ENCODE measurements at regions not wholly inside any gene's neighbourhood (a gene's known extent, or its start where the extent isn't known, plus 50 kb on each side); places are given as distances from the start of the nearest gene placed in this dataset.

GRCh38 chr1:96887501-96887900 lies 165.9 kb downstream of the PTBP2 start:
- Histone ChIP-seq H3K4me2 (replicated peaks; ENCODE audit: low read depth, low read length, poor library complexity, severe bottlenecking) (no peak overlapping the region), H3K9ac (ENCODE audit: low read length) (no peak overlapping the region), H3K27ac (ENCODE audit: low read length in 2 of 2) (no peak overlapping the region), H3K27me3 (replicated peaks in 1 of 4; ENCODE audit: control extremely low read depth in 1 of 4, control insufficient read depth in 3 of 4, insufficient read depth in 4 of 4, low read length in 3 of 4) (no peaks in the 10 kb centered on the region), H3K4me3 (ENCODE audit: control extremely low read depth in 1 of 5, extremely low read depth in 1 of 5, insufficient read depth in 1 of 5, low read depth in 2 of 5, low read length in 4 of 5) (no peak overlapping the region), H3K36me3 (replicated peaks in 1 of 2; ENCODE audit: control extremely low read depth in 1 of 2, control insufficient read depth in 1 of 2, extremely low read depth in 1 of 2, insufficient read depth in 2 of 2, low read length in 1 of 2) (no peaks in the 10 kb centered on the region), H2AFZ (ENCODE audit: insufficient read depth, low read depth, low read length, poor library complexity, severe bottlenecking) (no peak overlapping the region), H4K20me1 (ENCODE audit: control insufficient read depth, insufficient read depth, low read length, poor library complexity, severe bottlenecking) (no peaks in the 10 kb centered on the region), H3K9me3 (ENCODE audit: control extremely low read depth in 1 of 3, control insufficient read depth in 2 of 3, insufficient read depth in 1 of 3, low read length in 2 of 3) (no peaks in the 10 kb centered on the region), H3K79me2 (ENCODE audit: control insufficient read depth, insufficient read depth, low read length) (no peaks in the 10 kb centered on the region), H3K4me1 (ENCODE audit: control insufficient read depth in 2 of 2, insufficient read depth in 2 of 2, low read length in 2 of 2) (no peaks in the 10 kb centered on the region)
- ChIA-PET CTCF (no interaction called here), POLR2A (no interaction called here)
- TF ChIP-seq EZH2 (IDR thresholded peaks at IDR 0.05; ENCODE audit: borderline replicate concordance, insufficient read depth, low read depth, low read length, poor library complexity, severe bottlenecking) (no peak), CTCF (IDR thresholded peaks at IDR 0.05) (no peak)
- Mint-ChIP-seq H3K4me3 (no peak overlapping the region), H3K4me1 (no peaks in the 10 kb centered on the region), H3K27ac (no peak overlapping the region), H3K9me3 (ENCODE audit: insufficient read depth) (peaks cover 2% of the 10 kb centered on the region), H3K27me3 (no peaks in the 10 kb centered on the region)
- no CpG with 5 or more reads among the region's 1 CpG for WGBS (ENCODE audit: insufficient coverage)
- DNase-seq = no peak
- no peak for ATAC-seq (ENCODE audit: low read depth)
- intact Hi-C loops (cut with micrococcal nuclease) = no loop called here

GRCh38 chr1:96901783-96902363 lies 180.3 kb downstream of the PTBP2 start:
- no peak for DNase-seq
- Mint-ChIP-seq H3K9me3 (ENCODE audit: insufficient read depth) (peaks cover 10% of the 10 kb centered on the region), H3K4me1 (no peaks in the 10 kb centered on the region), H3K4me3 (no peak overlapping the region), H3K27ac (no peak overlapping the region), H3K27me3 (no peaks in the 10 kb centered on the region)
- ChIA-PET POLR2A (no interaction called here), CTCF (no interaction called here)
- H4K20me1 ChIP-seq (ENCODE audit: control insufficient read depth, insufficient read depth, low read length, poor library complexity, severe bottlenecking) = no peaks in the 10 kb centered on the region
- 95% methylated on average over 10 of the region's 10 CpGs for WGBS (ENCODE audit: insufficient coverage)
- no peak for ATAC-seq (ENCODE audit: low read depth)
- H3K4me1 ChIP-seq (ENCODE audit: control insufficient read depth in 2 of 2, insufficient read depth in 2 of 2, low read length in 2 of 2) = no peaks in the 10 kb centered on the region
- no peaks in the 10 kb centered on the region for H3K79me2 ChIP-seq (ENCODE audit: control insufficient read depth, insufficient read depth, low read length)
- no peaks in the 10 kb centered on the region for H3K36me3 ChIP-seq (replicated peaks in 1 of 2; ENCODE audit: control extremely low read depth in 1 of 2, control insufficient read depth in 1 of 2, extremely low read depth in 1 of 2, insufficient read depth in 2 of 2, low read length in 1 of 2)
- H3K27me3 ChIP-seq (replicated peaks in 1 of 4; ENCODE audit: control extremely low read depth in 1 of 4, control insufficient read depth in 3 of 4, insufficient read depth in 4 of 4, low read length in 3 of 4) = no peaks in the 10 kb centered on the region
- no peak for TF ChIP-seq EZH2 (IDR thresholded peaks at IDR 0.05; ENCODE audit: borderline replicate concordance, insufficient read depth, low read depth, low read length, poor library complexity, severe bottlenecking)
- H2AFZ ChIP-seq (ENCODE audit: insufficient read depth, low read depth, low read length, poor library complexity, severe bottlenecking) = no peak overlapping the region
- no peak overlapping the region for H3K4me3 ChIP-seq (ENCODE audit: control extremely low read depth in 1 of 5, extremely low read depth in 1 of 5, insufficient read depth in 1 of 5, low read depth in 2 of 5, low read length in 4 of 5)
- H3K9ac ChIP-seq (ENCODE audit: low read length) = no peak overlapping the region
- H3K4me2 ChIP-seq (replicated peaks; ENCODE audit: low read depth, low read length, poor library complexity, severe bottlenecking) = no peak overlapping the region
- H3K9me3 ChIP-seq (ENCODE audit: control extremely low read depth in 1 of 3, control insufficient read depth in 2 of 3, insufficient read depth in 1 of 3, low read length in 2 of 3) = peaks cover 0 to 9% (median 8%) of the 10 kb centered on the region in 3 donors
- intact Hi-C loops (cut with micrococcal nuclease) = no loop called here
- no peak overlapping the region for H3K27ac ChIP-seq (ENCODE audit: low read length in 2 of 2)

Data from B cell (primary cell).